HepG2 (cell line): ENCODE measurements at regions not wholly inside any gene's neighbourhood (a gene's known extent, or its start where the extent isn't known, plus 50 kb on each side); places are given as distances from the start of the nearest gene placed in this dataset.

ENCODE experiments used
- CTCF ChIP-seq: sonication (generic); formaldehyde crosslinking; IDR thresholded peaks from 2 replicates; pipeline ENCODE4 v1.5.0; 2020; ENCODE audit warnings: mild to moderate bottlenecking, missing genetic modification reagents, moderate library complexity
- DMAP1 ChIP-seq: IDR thresholded peaks from 2 replicates; pipeline ENCODE4 v1.6.1; 2016
- HNF4G ChIP-seq, 2 experiments: sonication (generic) in 1 of 2; formaldehyde crosslinking in 1 of 2; IDR thresholded peaks; 2 replicates each; pipeline versions ENCODE4 v1.4.0 to v1.6.1; 2011 to 2020; ENCODE audit warnings: borderline replicate concordance in 2 of 2, low read depth in 2 of 2, mild to moderate bottlenecking in 2 of 2, low read length in 1 of 2, missing genetic modification reagents in 1 of 2, moderate library complexity in 1 of 2
- JUNB ChIP-seq: sonication (generic); formaldehyde crosslinking; IDR thresholded peaks from 2 replicates; pipeline ENCODE4 v1.8.0; 2022; ENCODE audit warnings: missing genetic modification reagents, mild to moderate bottlenecking, borderline replicate concordance
- NBN ChIP-seq: fragments of 450-650 bp; conservative IDR thresholded peaks from 2 replicates; pipeline ENCODE4 v1.6.1; 2017
- NR2F2 ChIP-seq: IDR thresholded peaks from 2 replicates; pipeline ENCODE4 v1.6.1; 2012; ENCODE audit warnings: low read depth, inconsistent platforms, borderline replicate concordance
- POLR2A ChIP-seq, 2 experiments: IDR thresholded peaks; 2 replicates each; pipeline ENCODE4 v1.6.1; 2011; ENCODE audit warnings: low read depth in 2 of 2, low read length in 2 of 2, mild to moderate bottlenecking in 1 of 2, moderate library complexity in 1 of 2; ENCODE audit not compliant: insufficient read depth in 1 of 2
- RBAK ChIP-seq: sonication (generic); formaldehyde crosslinking; IDR thresholded peaks from 2 replicates; pipeline ENCODE4 v1.5.1; 2020; ENCODE audit warnings: mild to moderate bottlenecking, missing genetic modification reagents
- RBM22 ChIP-seq: fragments of 200-400 bp; formaldehyde crosslinking; optimal IDR thresholded peaks from 2 replicates; pipeline ENCODE3; 2017; ENCODE audit warnings: mild to moderate bottlenecking, low read length, moderate library complexity
- REXO4 ChIP-seq: sonication (generic); formaldehyde crosslinking; IDR thresholded peaks from 2 replicates; pipeline ENCODE4 v1.8.0; 2022; ENCODE audit warnings: missing genetic modification reagents, mild to moderate bottlenecking, borderline replicate concordance
- SIN3B ChIP-seq: fragments of 150-350 bp; IDR thresholded peaks from 2 replicates; pipeline ENCODE4 v1.6.1; 2014; ENCODE audit warnings: low read length
- ZNF124 ChIP-seq: sonication (generic); formaldehyde crosslinking; IDR thresholded peaks from 2 replicates; pipeline ENCODE4 v1.4.0; 2020; ENCODE audit warnings: missing genetic modification reagents
- ZNF280B ChIP-seq: sonication (generic); formaldehyde crosslinking; IDR thresholded peaks from 2 replicates; pipeline ENCODE4 v1.5.0; 2020; ENCODE audit warnings: missing genetic modification reagents, mild to moderate bottlenecking, borderline replicate concordance
- ZNF557 ChIP-seq: sonication (generic); formaldehyde crosslinking; IDR thresholded peaks from 2 replicates; pipeline ENCODE4 v1.4.0; 2020; ENCODE audit warnings: missing genetic modification reagents

- TF ChIP-seq DMAP1 (CRISPR knock-in tag) = no peak
- TF ChIP-seq POLR2A (IDR thresholded peaks at IDR 0.05; ENCODE audit: insufficient read depth in 1 of 2, low read depth in 2 of 2, low read length in 2 of 2) = no peak
- TF ChIP-seq CTCF = no peak
- no peak for TF ChIP-seq ZNF124 (CRISPR knock-in tag)
- TF ChIP-seq RBAK = no peak
- no peak for TF ChIP-seq ZNF557 (CRISPR knock-in tag)
- TF ChIP-seq SIN3B = no peak
- no peak for TF ChIP-seq NBN
- TF ChIP-seq NR2F2 = no peak
- TF ChIP-seq RBM22 = no peak
- no peak for TF ChIP-seq REXO4 (CRISPR knock-in tag)
- no peak for TF ChIP-seq HNF4G (IDR thresholded peaks at IDR 0.05; ENCODE audit: borderline replicate concordance, low read depth, low read length)
- TF ChIP-seq HNF4G (CRISPR knock-in tag; IDR thresholded peaks at IDR 0.05; ENCODE audit: borderline replicate concordance, low read depth) = no peak
- no peak for TF ChIP-seq ZNF280B
- TF ChIP-seq JUNB = no peak
Measured at GRCh38 chr7:10592604-10593003, 381.1 kb upstream of the PHF14 start.
